Breast epithelium (tissue), 3 donors: ENCODE measurements at regions not wholly inside any gene's neighbourhood (a gene's known extent, or its start where the extent isn't known, plus 50 kb on each side); places are given as distances from the start of the nearest gene placed in this dataset.

Source experiments
- CTCF ChIP-seq, 3 donors: fragments of 450-650 bp; IDR thresholded peaks; one replicate each; pipeline ENCODE4 v1.5.1; 2016 to 2017; ENCODE audit warnings: antibody characterized with exemption in 3 of 3, mild to moderate bottlenecking in 3 of 3, moderate library complexity in 3 of 3
- POLR2A ChIP-seq: fragments of 450-650 bp; IDR thresholded peaks from one replicate; pipeline ENCODE4 v1.6.1; 2016; ENCODE audit warnings: antibody characterized with exemption, mild to moderate bottlenecking, moderate library complexity

GRCh38 chr20:55316753-55317152 lies 688.6 kb downstream of the CBLN4 start:
- TF ChIP-seq POLR2A = no peak
- TF ChIP-seq CTCF (IDR thresholded peaks at IDR 0.05) = no peak
